Epithelial cell of proximal tubule (primary cell): ENCODE measurements at regions not wholly inside any gene's neighbourhood (a gene's known extent, or its start where the extent isn't known, plus 50 kb on each side); places are given as distances from the start of the nearest gene placed in this dataset.
"Not testable (repeated sequence)": the region's sequence is repeated elsewhere in the genome, so short reads cannot be mapped to it uniquely, and the experiment has no call there.

ENCODE experiments used
- DNase-seq: peaks from one replicate; pipeline ENCODE4 v3.0.0-alpha.2; 2011; ENCODE audit warnings: low read depth
- H3K4me3 ChIP-seq: 2 replicates; pipeline ENCODE4 v1.5.1; 2011; ENCODE audit warnings: low read depth, mild to moderate bottlenecking, low read length
- TF ChIP-seq, protein P1 (sequence below): conservative IDR thresholded peaks from 2 replicates; pipeline ENCODE4 v1.5.1; 2012; ENCODE audit warnings: low read depth, mild to moderate bottlenecking, low read length

DNA sequence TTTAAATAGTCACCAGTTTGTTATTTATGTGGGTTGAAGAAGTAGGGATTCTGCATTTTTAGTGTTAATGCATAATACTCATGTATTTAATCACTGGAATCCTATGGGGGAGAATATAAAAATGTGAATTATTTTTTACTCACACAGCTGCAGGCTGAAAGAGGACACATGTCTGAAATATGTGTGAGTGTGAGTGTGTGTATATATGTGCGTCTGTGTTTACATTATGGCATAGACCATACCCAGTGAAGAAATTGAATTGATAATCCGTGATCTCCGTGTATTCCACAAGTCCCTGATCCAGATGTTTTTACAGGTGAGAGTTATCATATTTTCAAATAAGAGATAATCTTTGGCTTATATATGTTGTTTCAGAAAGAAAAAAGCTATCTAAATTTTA is 225.3 kb downstream of the ICOS start:
- TF ChIP-seq, protein P1, sequence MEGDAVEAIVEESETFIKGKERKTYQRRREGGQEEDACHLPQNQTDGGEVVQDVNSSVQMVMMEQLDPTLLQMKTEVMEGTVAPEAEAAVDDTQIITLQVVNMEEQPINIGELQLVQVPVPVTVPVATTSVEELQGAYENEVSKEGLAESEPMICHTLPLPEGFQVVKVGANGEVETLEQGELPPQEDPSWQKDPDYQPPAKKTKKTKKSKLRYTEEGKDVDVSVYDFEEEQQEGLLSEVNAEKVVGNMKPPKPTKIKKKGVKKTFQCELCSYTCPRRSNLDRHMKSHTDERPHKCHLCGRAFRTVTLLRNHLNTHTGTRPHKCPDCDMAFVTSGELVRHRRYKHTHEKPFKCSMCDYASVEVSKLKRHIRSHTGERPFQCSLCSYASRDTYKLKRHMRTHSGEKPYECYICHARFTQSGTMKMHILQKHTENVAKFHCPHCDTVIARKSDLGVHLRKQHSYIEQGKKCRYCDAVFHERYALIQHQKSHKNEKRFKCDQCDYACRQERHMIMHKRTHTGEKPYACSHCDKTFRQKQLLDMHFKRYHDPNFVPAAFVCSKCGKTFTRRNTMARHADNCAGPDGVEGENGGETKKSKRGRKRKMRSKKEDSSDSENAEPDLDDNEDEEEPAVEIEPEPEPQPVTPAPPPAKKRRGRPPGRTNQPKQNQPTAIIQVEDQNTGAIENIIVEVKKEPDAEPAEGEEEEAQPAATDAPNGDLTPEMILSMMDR = no peak
- no peak overlapping the region for H3K4me3 ChIP-seq
- DNase-seq = no peak

DNA sequence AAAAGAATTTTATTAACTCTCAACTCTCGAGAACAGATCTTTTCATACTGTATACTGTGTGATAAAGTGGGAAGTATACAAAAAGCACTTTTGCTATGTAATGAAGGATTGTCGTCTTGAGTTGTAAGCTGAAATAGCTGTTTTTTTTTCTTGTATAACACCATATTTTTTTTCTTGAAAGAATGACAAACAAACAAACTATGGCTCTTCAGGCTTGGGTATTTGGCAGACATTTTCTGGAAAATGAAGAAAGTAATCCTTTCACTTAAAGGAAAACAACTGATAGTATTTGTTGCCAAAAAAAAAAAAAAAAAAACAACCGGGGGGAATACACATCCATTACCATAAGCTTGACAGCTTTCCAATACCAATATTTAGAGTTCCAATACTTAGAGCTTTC is 230.4 kb downstream of the ICOS start:
- DNase-seq = no peak
- TF ChIP-seq, protein P1 = no peak
- no peak overlapping the region for H3K4me3 ChIP-seq

DNA sequence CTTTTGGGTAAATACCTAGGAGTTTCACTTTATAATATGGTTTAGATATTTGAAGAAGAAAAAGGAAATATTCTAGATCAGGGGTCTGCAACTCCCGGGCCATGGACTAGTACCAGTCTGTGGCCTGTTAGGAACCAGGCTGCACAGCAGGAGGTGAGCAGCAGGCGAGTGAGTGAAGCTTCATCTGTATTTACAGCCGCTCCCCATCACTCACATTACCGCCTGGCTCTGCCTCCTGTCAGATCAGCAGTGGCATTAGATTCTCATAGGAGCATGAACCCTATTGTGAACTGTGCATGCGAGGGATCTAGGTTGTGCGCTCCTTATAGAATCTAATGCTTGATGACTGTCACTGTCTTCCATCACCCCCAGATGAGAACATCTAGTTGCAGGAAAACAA is 231.1 kb downstream of the ICOS start:
- H3K4me3 ChIP-seq, DNase-seq: not testable (repeated sequence)

DNA sequence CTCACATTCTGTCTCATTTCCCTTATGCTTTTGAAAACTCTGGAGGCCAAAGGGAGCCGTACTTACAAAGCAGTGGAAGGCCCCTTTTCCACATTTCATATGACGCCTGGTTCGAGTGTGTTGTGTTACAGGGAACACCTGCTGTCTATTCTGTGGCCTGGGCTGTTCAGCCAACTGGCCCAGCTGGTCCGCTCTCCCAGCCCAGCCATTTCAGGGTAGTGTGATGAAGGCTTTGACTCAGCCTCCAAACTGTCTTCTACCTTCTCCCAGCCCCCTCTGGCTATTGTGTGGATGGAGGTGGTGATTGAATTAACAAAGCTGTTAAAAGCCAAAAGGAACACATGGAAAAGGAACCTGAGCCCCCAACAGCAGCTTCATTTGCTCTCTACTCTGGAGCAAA is 233.8 kb downstream of the ICOS start:
- TF ChIP-seq, protein P1 = no peak
- DNase-seq = no peak

DNA sequence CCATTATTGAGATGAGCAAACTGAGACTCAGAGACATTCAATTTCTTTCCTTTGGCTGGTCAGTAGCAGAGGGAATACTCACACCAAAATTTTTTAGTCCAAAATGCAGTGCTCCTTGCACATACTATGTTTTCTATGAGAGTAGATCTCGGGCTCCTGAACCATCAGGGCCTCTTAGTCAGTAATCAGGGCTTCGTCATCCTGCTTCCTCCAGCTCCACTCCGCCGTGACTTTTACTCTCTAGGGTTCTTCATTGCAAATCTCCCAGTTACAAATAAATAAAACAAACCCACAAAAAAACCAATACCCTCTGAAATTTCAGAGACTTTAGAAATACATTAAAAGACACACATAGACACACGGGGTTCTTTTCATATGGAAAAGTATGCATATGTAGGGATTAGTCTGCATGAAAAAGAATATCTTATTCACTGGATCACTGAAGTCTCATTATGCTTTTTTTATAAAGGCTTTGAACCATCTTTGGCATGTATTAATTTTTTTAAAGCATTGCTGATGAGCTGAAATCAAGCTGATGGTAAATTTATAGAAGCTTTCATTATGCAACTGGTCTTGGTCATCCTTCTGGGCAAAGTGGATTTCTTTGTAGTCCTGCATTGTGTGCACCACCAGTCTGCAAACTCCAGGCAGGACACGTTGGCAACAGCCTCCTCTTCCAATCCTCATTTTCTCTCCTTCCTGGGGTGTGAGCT is 235.0 kb downstream of the ICOS start:
- no peak for DNase-seq
- TF ChIP-seq, protein P1 = no peak
- no peak overlapping the region for H3K4me3 ChIP-seq

More for the DNA sequence above, 233.8 kb downstream of the ICOS start:
- H3K4me3 ChIP-seq = no peak overlapping the region

DNA sequence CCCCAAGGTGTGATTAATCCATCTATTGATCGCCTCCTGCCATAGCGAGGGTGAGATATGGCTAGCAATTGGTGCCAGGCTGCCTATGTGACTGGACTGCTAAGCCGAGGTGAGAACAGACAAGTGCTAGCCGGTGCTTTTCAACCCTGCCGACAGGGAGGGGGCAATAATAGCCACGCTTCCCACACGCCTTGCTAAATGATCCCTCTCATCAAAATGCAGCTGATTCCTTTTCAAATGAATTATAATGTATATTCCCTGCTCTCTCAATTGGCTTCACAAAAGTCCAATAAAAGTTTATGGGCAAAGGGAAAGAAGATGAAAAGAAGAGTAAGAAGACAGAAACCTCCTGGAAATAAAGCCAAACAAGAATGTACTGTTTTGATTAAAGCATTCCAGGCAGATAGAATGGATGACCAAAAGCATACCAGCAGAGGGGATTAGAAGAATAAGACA is 235.6 kb downstream of the ICOS start:
- no peak overlapping the region for H3K4me3 ChIP-seq
- TF ChIP-seq, protein P1 = no peak
- DNase-seq = no peak

DNA sequence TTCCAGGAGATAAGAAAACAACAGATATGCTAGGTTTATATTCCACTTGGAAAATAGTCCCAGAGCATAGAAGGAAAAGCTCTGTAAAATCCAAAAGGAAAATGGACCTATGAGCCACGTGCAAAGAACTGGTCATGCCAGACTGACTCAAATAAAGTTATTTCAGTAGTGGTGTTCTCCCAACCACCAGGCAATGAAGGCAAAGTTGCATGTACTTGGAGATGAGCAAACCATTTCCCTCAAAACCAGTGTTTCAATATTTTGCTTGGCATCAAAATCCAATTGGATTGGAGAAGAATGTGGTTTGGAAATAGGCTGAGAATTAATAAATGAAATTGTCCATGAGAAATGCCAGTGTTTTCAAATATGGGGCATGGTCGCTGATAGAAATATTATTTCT is 237.5 kb downstream of the ICOS start:
- TF ChIP-seq, protein P1 = no peak
- no peak for DNase-seq
- H3K4me3 ChIP-seq = no peak overlapping the region
